ENCODE measurements at regions not wholly inside any gene's neighbourhood (a gene's known extent, or its start where the extent isn't known, plus 50 kb on each side); places are given as distances from the start of the nearest gene placed in this dataset.

GRCh38 chr1:100612540-100612939, 74.6 kb downstream of the GPR88 start:
- no peaks in the 10 kb centered on the region for H3K9me3 ChIP-seq (replicated peaks; ENCODE audit: control insufficient read depth, insufficient read depth, low read length)
- no peak overlapping the region for H3K4me2 ChIP-seq (ENCODE audit: insufficient read depth, low read length)
- no peak overlapping the region for H2AFZ ChIP-seq (ENCODE audit: low read depth, low read length)
- H3K9ac ChIP-seq (replicated peaks; ENCODE audit: extremely low read depth, insufficient read depth, low read length) = no peak overlapping the region
- ChIA-PET POLR2A (no interaction called here), CTCF (no interaction called here)
- no peak overlapping the region for H3K27ac ChIP-seq (ENCODE audit: insufficient read depth, low read depth, low read length)
- FAIRE-seq (no peak), DNase-seq (ENCODE audit: low read depth, low spot score) (no peak)
- H3K79me2 ChIP-seq (ENCODE audit: control insufficient read depth, insufficient read depth, low read length) = no peaks in the 10 kb centered on the region
- TF ChIP-seq GATA2 (IDR thresholded peaks at IDR 0.05; ENCODE audit: insufficient read depth, insufficient read length, low read depth, low read length) (no peak), JUN (IDR thresholded peaks at IDR 0.05; ENCODE audit: borderline replicate concordance, insufficient read depth, insufficient read length, low read depth) (no peak), POLR2A (IDR thresholded peaks at IDR 0.05; ENCODE audit: low read depth, low read length) (no peak), EZH2 (IDR thresholded peaks at IDR 0.05; ENCODE audit: borderline replicate concordance, low read depth, low read length, severe bottlenecking) (no peak), MAX (IDR thresholded peaks at IDR 0.05; ENCODE audit: insufficient read depth, insufficient read length) (no peak), POLR2AphosphoS5 (IDR thresholded peaks at IDR 0.05; ENCODE audit: insufficient read depth, low read depth, low read length) (no peak), CTCF (IDR thresholded peaks at IDR 0.05; ENCODE audit: extremely low read depth in 1 of 2, insufficient read depth in 1 of 2, low read depth in 1 of 2, low read length in 2 of 2) (no peak), FOS (IDR thresholded peaks at IDR 0.05; ENCODE audit: borderline replicate concordance, insufficient read depth, low read length) (no peak), MYC (IDR thresholded peaks at IDR 0.05; ENCODE audit: low read depth, low read length) (no peak)
- BruUV-seq (replicated peaks) = no TSS peak
- no peak overlapping the region for H3K4me3 ChIP-seq (replicated peaks in 1 of 3; ENCODE audit: insufficient read depth in 1 of 3, low read depth in 1 of 3, low read length in 3 of 3)
- no peaks in the 10 kb centered on the region for H3K4me1 ChIP-seq (ENCODE audit: control insufficient read depth, extremely low read depth, insufficient read depth, low read length)
- no peaks in the 10 kb centered on the region for H3K9me1 ChIP-seq (replicated peaks; ENCODE audit: control insufficient read depth, extremely low read depth, insufficient read depth, low read length)
- dilution Hi-C loops (cut with MboI; ENCODE audit: extremely low pct_ligation_motif_present, low sequenced_read_pairs) (loop anchor here (25.0 kb wide), 1 partner anchor 250 kb away; no protein-coding TSS in a partner anchor), intact Hi-C loops (cut with micrococcal nuclease) (no loop called here)
- no peaks in the 10 kb centered on the region for H3K27me3 ChIP-seq (ENCODE audit: control insufficient read depth in 2 of 2, insufficient read depth in 2 of 2, low read length in 2 of 2)
- H3K36me3 ChIP-seq (ENCODE audit: control insufficient read depth in 2 of 2, extremely low read depth in 1 of 2, insufficient read depth in 2 of 2, low read length in 2 of 2) = no peaks in the 10 kb centered on the region
- H4K20me1 ChIP-seq (replicated peaks; ENCODE audit: control insufficient read depth, extremely low read depth, insufficient read depth, low read length) = no peaks in the 10 kb centered on the region

All from endothelial cell of umbilical vein (primary cell).